ENCODE measurements at regions not wholly inside any gene's neighbourhood (a gene's known extent, or its start where the extent isn't known, plus 50 kb on each side); places are given as distances from the start of the nearest gene placed in this dataset.

GRCh38 chr14:39762576-39763401 lies 330.6 kb upstream of the FBXO33 start (continued):
- TF ChIP-seq CENPX (CRISPR knock-in tag; IDR thresholded peaks at IDR 0.05) (no peak), JUN (CRISPR knock-in tag; IDR thresholded peaks at IDR 0.05) (peak; percentile 87), ZNF557 (CRISPR knock-in tag; IDR thresholded peaks at IDR 0.05) (peak; percentile 92), CAMTA2 (CRISPR knock-in tag; IDR thresholded peaks at IDR 0.05; ENCODE audit: borderline replicate concordance) (peak; percentile 81; the same call in 1 of the 2 replicates), MBNL3 (CRISPR knock-in tag; conservative IDR thresholded peaks at IDR 0.05) (no peak), ZBTB8A (CRISPR knock-in tag; IDR thresholded peaks at IDR 0.05; ENCODE audit: borderline replicate concordance, low read depth) (peak; percentile 31; the same call in 1 of the 2 replicates), TBX3 (IDR thresholded peaks at IDR 0.05; ENCODE audit: borderline replicate concordance) (no peak), ZNF572 (CRISPR knock-in tag; IDR thresholded peaks at IDR 0.05) (peak; percentile 99), RFX3 (CRISPR knock-in tag; IDR thresholded peaks at IDR 0.05) (no peak; the same call in 1 of the 2 replicates), STAG1 (CRISPR knock-in tag; IDR thresholded peaks at IDR 0.05) (no peak), GMEB2 (CRISPR knock-in tag; IDR thresholded peaks at IDR 0.05; ENCODE audit: low read depth) (0 out of 2 replicates have a peak, but pooled peaks have one; percentile 56), ZNF362 (CRISPR knock-in tag; IDR thresholded peaks at IDR 0.05; ENCODE audit: borderline replicate concordance) (peak; percentile 74; the same call in 1 of the 2 replicates)

Measured in HepG2 (cell line).